H54 (cell line): ENCODE measurements at regions not wholly inside any gene's neighbourhood (a gene's known extent, or its start where the extent isn't known, plus 50 kb on each side); places are given as distances from the start of the nearest gene placed in this dataset.
A peak's percentile ranks its signal among the peaks of the same experiment; 100 is the strongest.

Experiments used
- DNase-seq: peaks from one replicate; pipeline ENCODE4 v3.0.0; 2011; ENCODE audit warnings: low spot score, mixed read lengths; ENCODE audit not compliant: insufficient read length
- FAIRE-seq: peaks from 3 replicates; lab custom pipeline; 2011; peaks lifted over from hg19 to GRCh38; lab: Jason Lieb, UNC
- POLR2A ChIP-seq: IDR thresholded peaks from 2 replicates; pipeline ENCODE4 v1.6.1; 2011; ENCODE audit warnings: low read depth, mild to moderate bottlenecking, low read length

DNA sequence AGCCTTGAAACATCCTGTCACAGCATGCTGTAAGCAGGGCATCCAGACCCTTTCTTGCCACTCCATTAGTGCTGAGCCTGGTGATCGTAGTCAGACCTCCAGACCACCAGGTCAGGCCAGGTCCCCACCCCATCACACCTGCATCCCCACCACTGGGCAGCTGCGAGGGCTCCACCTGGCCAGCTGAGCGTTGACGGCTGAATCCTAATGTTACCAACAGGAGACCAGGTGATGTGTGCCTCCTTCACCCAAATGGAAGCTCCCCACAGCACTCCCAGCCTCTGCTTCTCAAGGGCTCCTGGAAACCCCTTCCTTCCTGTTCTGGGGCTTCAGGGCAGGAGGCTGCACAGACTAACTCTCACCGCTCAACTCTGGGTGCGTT lies 189.4 kb downstream of the C16orf95 start:
- no peak for FAIRE-seq
- no peak for TF ChIP-seq POLR2A
- no peak for DNase-seq

DNA sequence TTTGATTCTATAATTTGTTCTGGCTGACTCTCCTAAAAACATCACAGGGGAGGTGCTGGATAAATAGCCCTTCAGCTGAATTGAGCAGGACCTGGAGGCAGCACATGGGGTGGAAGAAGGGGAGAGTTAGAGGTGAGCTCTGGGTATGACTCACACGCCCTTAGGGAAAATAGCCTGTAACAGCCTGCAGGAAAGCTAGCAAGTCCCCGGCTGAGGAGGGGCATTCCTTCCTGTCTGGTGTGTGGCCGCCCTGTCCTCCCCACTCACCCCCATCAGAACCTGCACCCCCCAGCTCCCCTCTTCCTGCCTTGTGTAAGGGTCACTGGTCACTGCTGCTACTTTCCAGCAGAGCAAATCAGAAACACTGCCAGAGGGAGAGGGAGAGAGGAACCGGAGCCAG lies 187.4 kb downstream of the C16orf95 start:
- DNase-seq = peak; percentile 60

DNA sequence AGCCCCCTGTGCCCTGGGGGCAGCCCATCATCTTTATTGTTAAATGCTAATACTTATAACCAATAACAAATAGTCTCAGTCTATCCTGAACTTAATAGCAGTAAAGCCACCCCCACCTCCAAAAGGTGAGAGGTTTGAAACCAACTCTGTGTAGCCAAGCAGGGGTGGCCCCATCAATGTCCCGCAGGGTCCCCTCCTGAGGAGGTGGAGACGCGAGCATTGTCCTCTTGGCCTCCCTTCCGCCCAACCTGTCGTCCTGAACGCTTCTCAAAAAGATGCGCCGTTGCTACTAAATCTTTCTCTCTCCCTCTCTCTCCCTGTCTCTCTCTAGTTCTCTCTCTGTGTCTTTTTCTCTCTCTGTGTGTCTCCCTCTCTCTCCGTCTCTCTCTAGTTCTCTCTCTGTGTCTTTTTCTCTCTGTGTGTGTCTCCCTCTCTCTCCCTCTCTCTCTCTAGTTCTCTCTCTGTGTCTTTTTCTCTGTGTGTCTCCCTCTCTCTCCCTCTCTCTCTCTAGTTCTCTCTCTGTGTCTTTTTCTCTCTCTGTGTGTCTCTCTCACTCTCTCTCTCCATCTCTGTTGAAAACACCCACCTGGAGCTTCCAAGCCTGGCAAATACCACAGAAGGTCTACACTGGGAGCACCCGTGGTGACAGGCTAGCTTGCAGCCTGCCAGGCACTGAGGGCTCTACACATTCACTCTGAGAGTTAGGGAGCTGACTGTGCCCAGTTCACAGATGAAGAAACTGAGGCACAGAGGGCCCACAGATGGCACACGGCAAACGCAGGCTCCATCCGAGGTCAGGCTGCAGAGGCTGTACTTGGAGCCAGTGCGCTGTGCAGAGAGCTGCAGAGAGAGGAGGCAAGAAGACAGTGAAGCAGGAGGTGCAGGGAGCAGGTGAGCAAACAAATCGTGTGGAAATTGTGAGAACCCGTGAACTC lies 185.9 kb downstream of the C16orf95 start:
- no peak for DNase-seq
- FAIRE-seq = no peak
- no peak for TF ChIP-seq POLR2A

More for the DNA sequence above, 187.4 kb downstream of the C16orf95 start:
- no peak for TF ChIP-seq POLR2A
- no peak for FAIRE-seq

DNA sequence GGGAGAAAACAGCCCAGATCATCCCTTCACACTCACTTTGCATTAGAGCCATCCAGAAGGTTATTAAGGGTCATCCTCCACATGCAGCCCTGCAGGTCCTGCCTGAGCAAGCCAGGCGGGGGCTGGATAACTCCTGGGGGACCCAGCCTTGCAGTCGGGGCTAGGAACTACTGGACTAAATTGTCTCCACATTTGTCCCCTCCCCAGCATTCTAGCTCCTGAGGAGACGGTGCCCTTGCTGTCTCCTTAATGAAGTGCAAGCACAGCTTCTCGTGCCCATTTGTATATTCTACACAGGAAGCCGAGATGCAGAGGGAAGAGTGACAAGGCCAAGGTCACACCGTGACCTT lies 185.2 kb downstream of the C16orf95 start:
- FAIRE-seq (no peak), DNase-seq (no peak)
- TF ChIP-seq POLR2A = no peak

DNA sequence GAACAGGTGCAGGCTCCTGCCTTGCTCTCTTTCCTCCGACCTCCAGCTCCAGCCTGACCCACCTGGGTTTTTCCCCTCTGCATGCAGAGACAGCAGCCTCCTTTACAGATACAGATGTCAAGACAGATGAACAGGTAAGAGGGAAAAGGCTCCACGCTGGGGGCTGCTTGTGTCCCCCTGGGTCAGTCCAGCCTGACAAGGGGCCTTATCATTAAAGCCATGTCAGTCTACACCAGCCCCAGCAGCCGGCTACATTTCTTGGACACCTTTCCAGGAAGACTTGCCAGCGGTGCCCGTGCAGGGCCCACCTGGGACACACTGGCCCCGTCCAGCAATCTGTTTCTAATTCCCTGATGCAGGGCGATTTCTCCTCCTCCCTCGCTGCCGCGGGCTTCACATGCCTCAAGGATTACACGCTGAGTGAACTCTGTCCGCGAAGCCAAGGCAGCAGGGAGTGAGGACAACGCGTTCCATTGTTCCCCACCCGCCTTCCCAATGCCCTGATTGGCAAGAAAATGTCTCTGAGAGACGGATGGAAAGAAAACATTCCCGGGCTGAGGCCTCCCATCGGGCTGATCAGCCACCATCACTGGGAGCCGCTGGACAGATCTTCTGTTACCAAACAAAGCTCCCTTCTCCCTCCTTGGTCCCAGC lies 184.7 kb downstream of the C16orf95 start:
- TF ChIP-seq POLR2A = no peak
- FAIRE-seq (no peak), DNase-seq (no peak)

DNA sequence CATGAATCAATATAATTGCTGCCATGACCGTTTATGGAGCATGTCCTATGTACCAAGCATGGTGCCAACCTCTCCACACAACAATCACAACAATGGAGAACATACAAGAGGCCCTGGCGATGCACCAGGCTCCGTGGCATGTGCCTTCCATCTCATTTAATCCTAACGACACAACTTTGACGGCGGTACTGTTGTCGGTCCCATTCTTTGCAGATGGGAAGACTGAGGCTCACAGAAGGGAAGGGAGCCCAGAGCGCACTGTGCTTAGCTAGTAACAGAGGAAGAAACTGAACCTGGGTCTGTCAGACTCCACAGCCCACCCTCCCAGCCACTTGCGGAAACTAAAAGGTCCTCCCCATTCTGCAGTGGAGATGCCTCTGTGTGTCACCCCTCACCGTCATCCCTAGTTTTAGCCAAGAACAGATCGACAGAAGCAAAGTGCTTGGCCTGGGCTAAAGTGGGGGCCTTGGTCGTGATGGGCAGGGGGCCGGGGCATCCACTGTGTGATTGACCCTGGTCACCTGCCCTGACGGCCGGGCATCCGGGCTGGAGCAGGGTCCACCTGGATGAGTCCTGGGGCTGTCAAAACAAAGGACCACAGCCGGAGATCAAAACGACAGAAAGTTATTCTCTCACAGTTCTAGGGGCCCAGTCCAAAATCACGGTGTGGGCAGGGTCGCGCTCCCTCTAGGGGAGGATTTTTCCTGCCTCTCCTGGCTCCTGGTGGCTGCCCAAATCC lies 183.9 kb downstream of the C16orf95 start:
- FAIRE-seq (no peak), DNase-seq (no peak)
- TF ChIP-seq POLR2A = no peak

DNA sequence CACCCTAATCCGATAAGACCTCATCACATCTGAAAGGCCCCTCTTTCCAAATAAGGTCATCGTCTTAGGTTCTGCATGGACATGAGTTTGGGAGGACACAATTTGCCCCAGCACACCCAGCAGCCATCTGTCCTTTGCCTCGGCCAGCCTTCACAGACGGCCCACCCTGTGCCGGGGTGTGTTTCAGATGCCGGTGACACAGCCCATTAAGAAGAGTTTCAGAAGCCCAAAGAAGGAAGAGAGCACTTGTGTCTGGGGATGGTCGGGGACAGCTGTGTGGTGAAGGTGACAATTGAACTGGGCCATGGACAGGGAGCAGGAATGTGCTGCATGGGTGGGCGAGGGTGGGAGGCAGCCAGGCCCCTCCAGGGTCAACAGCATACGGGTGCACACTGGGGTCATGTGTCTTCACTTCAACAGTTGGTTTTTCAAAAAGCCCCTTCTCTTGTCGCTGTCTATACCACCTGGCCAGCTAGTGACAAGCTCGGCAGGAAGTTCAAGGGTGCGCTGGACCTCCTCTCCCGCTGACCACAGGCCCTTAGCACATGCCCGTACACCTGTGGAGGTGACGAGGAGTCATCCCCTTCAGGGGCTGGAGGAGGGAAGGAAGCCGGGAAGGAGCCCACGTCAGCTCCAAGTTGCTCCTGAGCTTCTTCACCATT lies 183.1 kb downstream of the C16orf95 start:
- DNase-seq = no peak
- FAIRE-seq = no peak
- no peak for TF ChIP-seq POLR2A

DNA sequence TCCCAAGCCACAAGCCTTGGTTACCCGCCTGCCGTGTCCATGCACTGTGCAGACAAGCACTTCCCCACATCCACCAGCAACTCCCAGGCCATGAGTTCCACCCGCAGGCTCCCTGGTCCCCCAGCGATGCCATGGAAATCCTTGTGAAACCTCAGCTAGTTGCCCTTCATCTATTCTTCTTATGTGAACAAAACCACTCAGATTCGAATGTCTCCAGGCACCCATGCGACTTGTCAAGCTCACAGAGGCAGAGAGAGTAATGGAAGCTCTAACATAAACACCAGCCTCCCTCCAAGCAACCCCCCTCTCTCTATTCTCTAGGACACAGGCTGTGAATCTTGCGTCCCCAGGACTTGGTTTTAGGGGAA lies 182.6 kb downstream of the C16orf95 start:
- no peak for DNase-seq
- TF ChIP-seq POLR2A = no peak
- no peak for FAIRE-seq

DNA sequence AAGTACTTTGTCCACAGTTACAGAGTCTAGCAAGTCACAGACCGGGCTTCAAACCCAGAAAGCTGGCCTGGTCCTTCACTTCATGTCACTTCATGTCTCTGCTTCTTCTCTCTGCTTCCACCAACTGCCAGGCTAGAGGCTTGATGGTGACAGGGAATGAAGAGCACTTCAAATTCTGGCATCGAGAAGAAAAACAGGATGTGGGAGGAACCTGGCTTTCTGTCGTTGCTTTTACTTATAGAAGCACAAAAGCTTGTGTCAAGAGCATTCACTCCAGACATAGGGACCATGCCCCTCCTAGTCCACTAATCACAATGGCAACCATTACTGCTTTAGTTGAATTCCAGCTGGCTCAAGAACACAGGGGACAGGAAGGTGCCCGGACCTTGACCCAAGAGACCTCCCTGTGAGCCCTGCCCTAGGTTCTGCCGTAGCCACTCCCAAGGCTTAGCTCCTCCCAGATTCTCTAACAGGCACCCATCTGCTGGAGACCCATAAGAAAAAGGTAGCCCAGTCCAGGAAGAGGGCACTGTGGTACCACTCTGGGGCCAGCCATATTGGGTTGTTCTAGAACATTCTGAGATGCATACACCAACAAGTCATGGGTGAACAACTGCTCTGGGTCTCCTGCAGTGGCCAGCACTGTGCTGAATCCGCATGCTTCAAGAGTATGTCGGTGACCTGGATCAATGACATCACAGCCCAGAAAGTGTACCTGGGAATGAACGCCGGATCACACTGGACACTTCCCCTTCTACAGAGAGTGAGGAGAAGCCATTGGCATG lies 181.8 kb downstream of the C16orf95 start:
- FAIRE-seq = no peak
- no peak for DNase-seq
- TF ChIP-seq POLR2A = no peak

DNA sequence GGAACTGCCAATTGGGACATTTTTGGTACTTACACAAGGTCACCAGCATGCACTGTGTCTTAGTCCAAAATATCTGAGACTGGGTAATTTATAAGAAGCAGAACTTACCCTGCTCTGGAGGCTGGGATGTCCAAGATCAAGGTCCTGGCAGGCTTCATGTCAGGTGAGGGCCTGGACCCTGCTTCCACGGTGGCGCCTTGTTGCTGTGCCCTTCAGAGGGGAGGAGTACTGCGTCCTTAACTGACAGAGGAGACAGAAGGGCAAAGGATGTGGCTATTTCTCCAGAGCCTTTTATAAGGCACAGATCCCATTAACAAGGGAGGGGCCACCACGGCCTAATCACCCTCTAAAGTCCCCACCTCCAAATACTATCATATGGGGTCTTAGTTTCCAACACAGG lies 178.9 kb downstream of the C16orf95 start:
- FAIRE-seq (no peak), DNase-seq (no peak)
- no peak for TF ChIP-seq POLR2A

DNA sequence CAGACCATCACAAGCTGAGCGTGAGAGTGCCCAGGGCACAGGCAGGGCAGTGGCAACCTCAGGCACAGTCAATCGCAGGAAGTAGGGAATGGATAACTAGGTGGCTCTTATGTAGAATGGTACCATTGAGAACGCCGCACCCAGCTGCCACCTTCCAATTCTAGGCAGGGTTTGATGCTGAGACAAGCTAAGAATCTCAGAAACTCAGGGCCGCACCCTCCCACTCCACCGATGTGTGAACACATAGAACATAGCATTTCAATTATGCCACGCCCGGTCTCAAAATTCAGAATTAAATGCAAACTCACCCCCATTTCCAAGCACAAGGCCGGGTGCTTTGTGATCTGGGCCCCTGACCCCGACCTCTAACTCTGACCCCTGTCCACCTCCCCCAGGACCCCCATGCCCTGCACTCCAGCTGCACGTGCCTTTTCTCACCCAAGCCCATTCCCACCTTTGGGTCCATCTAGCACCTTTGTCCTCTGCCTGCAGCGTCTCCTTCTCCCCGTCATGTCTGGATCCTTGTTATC lies 178.4 kb downstream of the C16orf95 start:
- no peak for FAIRE-seq
- no peak for DNase-seq

More for the DNA sequence above, 178.4 kb downstream of the C16orf95 start:
- TF ChIP-seq POLR2A = no peak
